ELF-1 (cell line): ENCODE measurements at regions not wholly inside any gene's neighbourhood (a gene's known extent, or its start where the extent isn't known, plus 50 kb on each side); places are given as distances from the start of the nearest gene placed in this dataset.

Experiments
- DNase-seq: peaks from one replicate; pipeline ENCODE4 v3.0.0-alpha.2; 2016; ENCODE audit warnings: low read depth, low spot score

DNA sequence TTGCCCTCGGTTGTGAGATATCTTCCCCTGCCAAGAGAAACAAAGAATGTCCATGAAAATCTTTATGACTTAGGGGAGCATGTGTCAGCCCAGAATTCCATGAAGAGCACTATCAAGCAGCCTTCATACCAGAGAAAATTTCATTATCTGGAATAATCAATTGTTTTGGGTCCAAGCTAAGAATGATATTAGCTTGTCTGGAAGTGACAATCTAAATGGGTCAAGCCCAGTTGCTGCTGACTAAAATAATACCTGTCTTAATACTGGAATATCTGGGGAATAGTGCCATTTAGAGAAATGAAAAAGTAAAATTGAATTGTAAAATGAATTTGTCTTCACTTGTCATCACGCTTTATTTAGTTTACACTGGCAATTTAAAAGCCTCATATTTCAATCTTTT lies 407.4 kb downstream of the PLA2G4A start:
- DNase-seq: no peak

DNA sequence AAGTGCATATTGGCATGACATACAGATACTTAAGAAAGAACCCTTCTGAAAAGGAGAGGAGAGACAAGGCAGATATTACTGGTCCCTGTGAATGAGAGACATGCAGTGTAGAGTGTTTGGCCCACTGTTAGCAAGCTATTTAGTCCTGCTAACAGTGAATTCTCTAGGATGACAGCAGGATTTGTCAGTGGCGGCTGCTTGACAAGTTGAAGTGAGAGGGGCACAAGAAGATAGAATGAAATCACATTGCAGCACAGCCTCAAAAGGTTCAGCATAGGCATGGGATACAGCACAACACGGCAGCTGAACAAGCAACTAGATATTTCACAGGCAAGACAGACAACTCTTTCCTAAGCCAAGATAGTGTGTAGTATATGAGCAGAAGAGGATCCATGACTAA lies 407.9 kb downstream of the PLA2G4A start:
- no peak for DNase-seq

DNA sequence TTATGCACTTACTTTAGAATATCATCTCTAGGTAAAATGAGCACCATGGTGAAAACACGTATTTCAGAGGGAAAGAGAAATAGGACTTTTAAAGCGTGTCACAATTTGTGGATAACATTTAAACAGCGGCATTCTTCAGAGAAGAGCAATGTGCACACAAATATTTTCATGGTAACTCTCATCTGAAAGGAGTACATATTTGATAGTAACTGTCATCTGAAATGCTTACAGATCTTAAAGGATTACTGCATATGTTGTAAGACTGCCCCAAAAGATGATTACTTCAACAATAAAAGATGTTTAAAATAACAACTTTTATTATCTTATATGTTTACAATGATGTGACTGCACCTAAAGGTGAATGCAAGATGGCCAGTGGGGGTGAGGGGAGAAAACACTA lies 408.8 kb downstream of the PLA2G4A start:
- no peak for DNase-seq

DNA sequence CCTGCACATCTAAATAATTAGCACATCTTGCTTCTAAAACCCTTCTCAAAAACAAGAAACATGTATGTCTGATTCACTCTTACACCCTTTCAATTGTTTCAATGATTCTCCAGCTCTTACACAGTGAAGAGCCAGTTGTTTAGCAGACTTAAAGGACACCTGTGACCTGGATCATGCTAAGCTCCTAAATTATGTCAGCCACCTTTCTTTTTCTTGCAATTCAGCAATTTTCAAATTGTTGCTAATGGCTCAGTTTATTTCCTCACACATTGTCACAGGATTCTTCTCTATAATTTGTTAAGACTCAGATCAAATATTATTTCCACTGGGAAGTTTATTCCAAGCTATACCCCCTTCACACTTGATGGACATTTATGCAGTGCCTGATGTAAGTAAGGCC lies 413.2 kb downstream of the PLA2G4A start:
- DNase-seq: no peak

DNA sequence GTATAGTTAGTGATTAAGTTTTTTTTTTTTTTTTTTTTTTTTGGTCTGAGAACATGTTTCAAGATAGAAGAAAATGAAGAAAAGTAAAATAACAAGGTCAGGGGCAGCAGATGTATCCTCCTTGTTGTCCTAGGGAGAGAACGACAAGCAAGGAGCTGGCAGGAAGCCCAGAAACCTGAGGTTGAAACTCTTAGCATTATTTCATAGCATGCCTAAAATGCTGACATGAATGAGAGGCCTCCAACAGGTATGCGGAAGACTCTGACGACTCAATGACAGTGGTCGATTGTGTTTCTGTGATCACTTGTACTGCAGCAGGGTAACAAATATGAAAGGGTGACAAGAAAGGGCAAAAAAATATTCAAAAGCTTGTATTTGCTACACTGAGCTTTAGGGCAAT lies 415.9 kb downstream of the PLA2G4A start:
- DNase-seq: no peak

DNA sequence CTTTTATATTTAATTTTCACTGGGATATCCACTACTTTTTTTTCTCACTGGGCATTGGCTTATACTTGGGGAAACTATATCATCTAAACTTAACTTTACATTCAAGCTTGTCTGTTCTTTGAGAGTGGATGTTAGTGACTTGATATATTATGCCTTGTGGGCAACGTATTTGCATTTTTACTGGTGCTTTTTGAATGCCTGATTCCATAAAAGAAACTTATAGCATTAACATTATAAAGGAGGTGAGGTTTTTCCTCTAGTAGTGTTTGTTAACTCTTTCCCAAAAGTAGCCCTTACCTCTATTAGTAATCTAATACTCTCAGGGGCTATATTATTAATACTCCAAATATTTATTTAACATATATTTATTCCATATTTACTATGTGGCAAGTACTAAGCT lies 416.5 kb downstream of the PLA2G4A start:
- DNase-seq: no peak

DNA sequence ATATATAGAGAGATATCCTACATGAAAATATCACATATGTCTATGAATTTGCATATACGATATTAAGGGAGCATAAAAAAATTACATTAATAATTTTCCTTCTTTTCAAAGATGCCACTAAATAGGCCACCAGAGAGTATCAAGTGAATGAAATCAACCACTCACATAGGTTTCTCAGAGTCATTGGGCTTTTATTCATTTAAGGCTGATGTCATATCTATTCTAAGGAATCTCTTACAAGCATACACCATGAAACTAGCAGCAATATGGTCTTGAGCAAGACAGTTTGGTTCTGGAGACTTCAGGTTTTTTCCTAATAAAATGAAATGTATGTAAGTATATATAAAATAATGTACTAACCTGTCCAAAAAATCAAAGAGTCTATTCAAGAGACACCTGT lies 420.4 kb downstream of the PLA2G4A start:
- DNase-seq: no peak

DNA sequence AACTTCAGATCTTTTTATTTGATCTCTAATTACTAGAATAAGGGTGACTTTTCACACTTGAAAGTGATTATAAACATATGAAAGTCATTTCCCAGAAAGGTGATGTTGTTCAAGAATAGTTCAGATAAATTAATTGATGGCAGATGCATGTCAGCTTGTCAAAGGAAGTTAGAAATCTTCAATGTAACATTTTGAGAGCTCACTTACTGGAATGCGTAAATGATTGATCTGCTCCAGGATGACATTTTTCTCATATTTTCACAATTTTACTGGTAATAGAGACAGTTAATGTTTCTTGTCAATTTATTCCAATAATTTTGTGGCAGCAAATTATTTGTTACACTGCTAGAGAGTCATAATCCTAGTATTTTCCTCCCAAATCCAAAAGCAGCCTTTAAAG lies 424.2 kb downstream of the PLA2G4A start:
- DNase-seq: no peak

DNA sequence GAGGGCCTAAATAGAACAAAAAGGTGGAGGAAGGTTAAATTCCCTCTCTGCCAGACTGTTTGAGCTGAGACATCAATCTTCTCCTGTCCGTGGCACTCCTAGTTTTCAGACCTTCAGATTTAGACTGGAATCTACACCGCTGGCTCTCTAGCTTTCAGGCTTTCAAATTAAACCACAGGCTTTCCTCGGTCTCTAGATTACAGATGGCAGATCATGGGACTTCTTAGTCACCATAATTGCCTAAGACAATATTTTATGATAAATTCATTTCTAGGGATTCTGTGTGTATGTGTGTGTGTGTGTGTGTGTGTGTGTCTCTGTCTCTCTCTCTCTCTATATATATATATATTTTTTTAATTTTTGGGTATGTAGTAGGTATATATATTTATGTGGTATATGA lies 428.7 kb downstream of the PLA2G4A start:
- DNase-seq: no peak

DNA sequence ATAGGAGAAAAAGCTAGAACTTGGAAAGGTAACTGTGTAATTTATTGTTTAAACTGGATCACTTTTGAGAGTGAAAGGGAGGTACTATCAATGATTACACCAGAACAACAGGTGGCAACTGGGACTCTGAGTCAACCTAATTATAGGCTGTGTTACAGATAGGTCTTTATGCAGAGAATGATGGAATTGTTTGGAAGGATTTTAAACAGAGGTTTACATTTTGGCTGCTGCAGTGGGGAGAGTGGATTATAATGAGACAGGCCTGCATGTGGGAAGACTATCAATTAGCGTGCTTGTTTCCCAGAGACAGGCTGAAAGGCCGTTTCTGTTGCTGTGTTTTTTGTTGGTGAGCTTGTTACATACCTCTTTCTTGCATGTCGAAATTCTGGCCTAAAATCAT lies 432.9 kb downstream of the PLA2G4A start:
- DNase-seq: no peak

DNA sequence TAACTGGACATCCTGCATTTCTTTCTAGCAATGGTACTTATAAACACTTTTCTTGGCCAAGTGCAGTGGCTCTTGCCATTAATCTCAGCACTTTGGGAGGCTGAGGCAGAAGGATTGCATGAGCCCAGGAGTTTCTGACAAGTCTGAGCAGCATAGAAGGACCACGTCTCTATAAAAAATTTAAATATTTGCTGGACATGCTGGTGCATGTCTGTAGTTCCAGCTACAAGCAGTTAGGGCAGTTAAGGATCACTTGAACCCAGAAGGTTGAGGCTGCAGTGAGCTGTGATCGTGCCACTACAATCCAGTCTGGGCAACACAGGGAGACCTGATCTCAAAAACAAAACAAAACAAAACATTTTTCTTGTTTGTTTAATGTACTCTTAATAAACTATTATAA lies 434.0 kb downstream of the PLA2G4A start:
- no peak for DNase-seq

DNA sequence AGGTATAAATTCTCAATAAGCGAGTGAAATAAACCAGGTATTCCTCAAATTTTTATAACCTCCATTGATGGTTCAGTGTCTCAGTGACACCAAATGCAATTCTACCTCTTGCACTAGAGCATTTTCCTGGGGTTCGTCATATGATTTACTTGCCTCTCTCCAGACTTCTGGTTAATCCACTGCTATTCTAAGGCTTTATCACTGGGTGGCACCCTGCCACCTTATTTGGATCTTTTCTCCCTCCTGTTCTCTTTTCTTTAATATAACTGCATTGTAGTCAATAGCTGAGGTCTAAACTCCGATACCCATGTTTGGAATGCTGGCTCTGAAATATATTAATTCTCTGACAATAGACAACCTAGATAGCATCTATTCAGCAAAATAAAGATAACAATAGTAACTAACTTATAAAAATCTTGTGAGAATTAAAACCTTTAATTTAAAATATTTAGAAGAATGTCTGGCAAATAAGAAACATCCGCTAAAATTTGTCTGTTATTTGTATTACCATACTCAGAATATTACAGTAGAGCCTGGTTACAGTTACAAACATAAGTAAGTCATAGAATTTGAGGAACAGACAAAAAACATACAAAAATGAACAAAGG lies 436.4 kb downstream of the PLA2G4A start:
- peak; percentile 27 for DNase-seq

DNA sequence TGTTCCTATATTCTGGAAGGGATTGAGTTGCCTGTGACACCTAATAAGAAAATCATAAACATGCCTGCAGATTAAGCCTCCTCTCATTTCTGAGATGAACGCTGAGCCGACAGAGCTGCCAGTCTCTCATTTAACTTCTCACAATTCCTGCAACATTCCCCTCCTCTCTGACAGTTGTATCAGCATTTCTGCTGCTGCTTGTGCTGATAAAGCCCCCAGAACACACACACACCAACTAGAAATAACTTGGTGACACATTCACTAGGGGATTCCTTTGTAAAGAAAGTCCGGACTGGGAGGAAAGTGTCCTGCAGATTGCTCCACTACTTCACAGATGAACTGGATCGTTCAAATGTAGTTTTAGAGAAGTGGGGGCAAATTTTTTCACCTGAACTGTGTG lies 437.3 kb downstream of the PLA2G4A start:
- DNase-seq: peak; percentile 10

DNA sequence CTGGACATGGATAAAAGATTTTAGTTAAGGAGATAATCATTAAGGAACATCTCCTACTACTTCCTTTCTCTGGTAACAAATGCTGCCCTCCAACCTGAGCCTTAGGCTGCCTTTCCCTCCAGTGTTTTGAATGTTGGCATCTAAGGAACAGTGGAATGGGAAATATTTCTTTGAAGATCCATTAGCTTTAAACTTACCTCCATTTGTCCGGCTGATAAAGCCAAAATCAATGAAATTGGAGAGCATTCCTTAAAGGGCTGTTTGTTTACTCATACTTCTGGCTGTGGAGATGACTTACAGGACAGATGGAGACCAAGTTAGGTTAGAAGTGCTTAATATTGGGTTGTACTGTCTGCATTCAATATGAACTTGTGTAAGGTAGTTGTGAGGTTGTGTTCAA lies 439.1 kb downstream of the PLA2G4A start:
- no peak for DNase-seq

DNA sequence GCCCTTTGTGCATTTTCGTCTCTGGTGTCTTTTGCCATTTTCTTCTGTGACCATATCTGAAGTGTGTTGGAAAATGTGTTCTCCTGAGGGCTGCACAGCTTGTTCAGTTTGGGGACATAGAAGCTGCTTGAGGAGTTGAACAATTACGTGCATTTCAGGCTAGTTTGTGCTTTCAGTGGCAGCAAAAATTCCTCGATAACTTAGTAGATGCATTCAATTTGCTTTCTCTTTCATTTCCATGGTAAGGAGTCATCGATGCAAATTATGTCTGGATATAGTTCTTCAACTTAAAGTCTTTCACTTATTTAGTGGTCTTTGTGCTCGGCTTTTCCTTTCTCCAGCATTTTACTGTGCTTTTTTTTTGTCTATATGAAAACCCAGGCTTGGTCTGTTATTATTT lies 441.5 kb downstream of the PLA2G4A start:
- DNase-seq: no peak

DNA sequence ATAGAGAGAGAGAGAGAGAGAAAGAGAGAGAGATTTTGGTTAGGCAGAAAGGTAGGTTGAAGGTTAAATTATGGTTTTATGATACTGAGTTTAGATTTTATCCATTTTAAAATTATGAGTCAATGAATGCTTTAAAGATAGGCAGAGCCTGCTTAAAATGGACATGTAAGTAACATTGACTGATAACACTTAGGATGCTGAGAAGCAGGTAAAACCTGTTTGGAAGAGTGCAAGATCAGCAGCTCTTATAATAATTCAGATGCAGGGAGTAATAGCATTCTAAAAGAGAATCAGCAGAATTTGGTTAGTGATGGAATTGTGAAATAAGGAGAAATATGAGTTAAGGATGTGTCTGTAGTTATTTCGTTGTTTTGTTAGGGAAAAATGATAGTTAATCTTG lies 446.6 kb downstream of the PLA2G4A start:
- DNase-seq: no peak

DNA sequence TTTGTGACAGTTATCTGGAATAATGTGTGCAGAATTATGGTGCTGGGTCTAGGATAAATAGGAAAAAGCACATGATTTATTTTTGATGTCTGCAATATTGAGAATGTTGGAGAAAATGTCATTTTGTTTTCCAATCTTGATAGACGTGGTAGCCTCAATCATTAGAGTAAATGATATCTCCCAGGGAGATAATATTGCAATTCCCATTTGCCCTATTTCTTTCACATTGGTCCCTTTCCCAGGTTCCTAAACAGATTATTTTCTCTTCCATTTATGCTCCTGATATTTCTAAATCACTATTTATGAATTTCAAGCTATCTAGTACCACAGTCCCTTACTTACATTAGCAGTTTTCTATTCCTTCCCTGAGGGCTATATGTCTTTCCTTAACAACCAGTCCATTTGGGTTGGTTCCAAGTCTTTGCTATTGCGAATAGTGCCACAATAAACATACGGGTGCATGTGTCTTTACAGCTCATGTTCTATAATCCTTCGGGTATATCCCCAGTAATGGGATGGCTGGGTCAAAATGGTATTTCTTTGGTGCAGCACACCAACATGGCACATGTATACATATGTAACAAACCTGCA lies 447.3 kb downstream of the PLA2G4A start:
- no peak for DNase-seq

DNA sequence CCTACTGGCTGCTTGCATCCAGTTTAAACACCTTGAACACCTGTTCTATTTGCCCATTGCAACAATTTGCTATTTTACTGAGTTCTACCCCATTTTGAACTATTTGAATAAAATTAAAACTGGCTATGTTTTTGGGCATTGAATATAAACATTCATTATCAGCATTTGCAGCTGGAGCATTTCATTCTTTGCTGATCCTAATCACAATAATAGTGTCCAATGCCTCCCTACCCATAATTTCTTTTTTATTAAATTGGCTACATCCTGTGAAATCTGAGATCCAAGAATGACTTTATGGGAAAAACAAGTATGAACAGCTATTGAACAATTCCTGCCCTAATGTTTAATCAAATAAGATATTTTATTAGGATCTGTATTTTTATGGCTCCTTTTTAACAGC lies 447.9 kb downstream of the PLA2G4A start:
- no peak for DNase-seq

DNA sequence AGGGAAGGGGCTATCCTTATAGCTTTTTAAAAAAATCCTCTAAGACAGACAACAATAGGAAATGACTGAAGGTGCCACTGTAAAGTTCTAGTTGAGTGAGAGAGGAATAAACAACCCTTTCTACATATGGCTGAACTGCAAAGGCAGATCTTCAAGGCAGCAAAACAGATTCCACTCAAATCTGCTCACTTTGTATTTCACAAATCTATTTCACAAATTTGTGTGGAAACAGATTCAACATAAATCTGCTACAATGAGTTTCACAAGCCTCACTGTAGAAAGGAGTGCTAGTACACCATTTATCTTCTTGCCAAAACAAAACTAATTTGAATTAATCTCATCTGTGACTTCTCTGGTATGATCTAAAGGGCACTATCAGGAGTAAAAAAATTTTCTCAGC lies 451.3 kb downstream of the PLA2G4A start:
- no peak for DNase-seq

DNA sequence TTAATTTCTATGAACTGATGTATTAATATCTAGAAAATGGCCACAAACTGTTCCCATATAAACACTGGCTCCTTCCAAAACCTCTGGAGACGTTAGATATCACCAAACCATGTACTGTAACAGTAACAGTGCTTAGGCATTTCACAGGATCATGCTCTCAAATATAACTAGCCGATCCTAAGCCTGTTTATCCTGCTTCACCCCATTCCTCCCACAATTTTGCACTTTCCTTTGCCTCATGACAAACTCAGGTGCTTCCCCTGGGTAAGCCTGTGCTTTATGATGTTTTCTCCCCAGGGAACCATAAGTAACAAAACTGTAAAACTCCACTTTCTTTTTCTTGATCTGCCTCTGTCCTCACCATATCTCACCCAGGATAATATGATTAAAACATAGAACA lies 452.3 kb downstream of the PLA2G4A start:
- no peak for DNase-seq

DNA sequence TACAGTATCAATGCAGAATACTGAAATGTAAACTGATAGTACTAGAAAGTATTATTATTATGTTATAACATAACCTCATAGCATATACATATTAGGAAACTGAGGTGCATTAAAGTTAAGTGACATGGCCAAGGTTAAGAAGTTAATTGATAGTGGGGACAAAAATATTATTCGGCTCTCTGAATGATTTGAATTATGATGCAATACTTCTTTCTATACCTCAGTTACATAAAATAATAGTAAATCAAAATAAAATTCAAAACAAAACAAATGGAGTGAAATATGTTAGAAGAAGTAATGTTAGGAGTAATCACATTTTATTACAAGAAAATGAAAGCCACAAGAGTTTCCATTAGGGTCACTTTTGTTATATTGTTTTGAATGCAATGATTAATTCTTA lies 455.2 kb downstream of the PLA2G4A start:
- no peak for DNase-seq

DNA sequence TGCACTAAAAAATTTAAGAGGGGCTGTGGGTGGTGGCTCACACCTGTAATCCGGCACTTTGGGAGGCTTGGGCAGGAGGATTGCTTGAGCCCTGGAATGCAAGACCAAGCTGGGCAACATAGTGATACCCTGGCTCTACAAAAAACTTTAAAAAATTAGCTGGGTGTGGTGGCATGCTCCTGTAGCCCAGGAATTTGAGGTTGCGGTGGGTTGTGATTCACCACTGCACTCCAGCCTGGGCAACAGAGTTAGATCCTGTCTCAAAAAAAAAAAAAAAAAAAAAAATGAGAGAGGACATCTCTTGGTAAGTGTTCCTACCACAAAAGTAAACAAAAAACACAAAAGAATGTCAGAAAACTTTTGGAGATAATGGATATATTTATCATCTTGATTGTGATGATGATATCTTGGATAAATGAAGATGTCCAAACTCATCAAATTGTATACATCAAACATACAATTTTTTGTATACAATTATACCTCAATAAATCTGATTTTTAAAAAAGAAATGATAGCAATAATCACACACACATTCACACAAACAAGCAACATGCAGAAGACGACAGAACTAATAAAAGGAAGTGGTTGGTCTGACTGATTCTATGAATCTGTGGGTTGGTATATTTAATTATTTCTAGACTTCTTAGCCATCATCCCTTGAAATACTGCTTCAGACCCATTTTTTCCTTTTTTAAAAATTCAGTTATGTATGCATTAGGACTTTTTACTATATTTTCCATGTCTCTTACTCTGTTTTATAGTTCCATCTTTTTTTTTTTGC lies 465.9 kb downstream of the PLA2G4A start:
- no peak for DNase-seq

DNA sequence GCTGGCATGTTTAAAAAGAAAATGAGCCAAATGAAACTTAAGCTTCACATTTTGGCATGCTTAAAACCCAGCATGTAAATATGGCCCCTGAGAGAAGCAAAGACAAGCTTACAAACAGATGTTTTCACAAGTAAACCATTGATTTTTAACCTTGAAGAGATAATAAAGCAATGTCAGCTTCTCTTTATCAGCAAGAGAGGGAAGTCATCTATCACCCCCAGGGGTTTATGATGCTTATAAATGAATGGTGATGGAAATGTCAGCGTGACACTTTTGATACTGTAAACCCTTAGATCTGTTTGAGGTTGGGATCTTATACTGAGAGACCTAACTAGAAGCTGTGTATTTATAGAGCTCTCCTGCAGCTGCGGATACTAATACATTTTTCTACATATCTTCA lies 471.3 kb downstream of the PLA2G4A start:
- DNase-seq: no peak
